ENCODE measurements at regions not wholly inside any gene's neighbourhood (a gene's known extent, or its start where the extent isn't known, plus 50 kb on each side); places are given as distances from the start of the nearest gene placed in this dataset.

- TF ChIP-seq CTCF (IDR thresholded peaks at IDR 0.05 in 4 of 5, conservative IDR thresholded peaks at IDR 0.05 in 1 of 5) (no peak), POLR2A (IDR thresholded peaks at IDR 0.05) (no peak)
These were observed 1029.0 kb upstream of the B3GALT2 start for GRCh38 chr1:194215448-194215847.
